ENCODE measurements at regions not wholly inside any gene's neighbourhood (a gene's known extent, or its start where the extent isn't known, plus 50 kb on each side); places are given as distances from the start of the nearest gene placed in this dataset.

DNA sequence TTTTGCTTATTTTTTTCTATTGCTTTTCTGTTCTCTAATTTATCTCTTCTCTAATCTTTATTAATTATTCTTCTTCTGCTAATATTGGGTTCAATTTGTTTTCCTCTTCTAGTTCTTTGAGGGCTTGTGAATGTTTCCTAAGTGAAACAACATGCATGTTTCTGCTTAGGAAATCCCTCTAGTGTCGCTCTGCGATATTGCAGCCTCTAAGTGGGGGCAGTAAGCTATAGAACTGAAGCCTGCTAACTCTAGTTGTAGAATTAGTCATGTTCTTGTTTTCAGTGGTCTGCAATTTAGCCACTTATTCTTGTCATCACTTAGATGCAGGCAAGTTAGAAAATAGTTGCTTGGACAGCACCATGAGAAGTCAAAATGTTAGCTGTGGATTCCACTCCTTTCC is 222.6 kb downstream of the SPIN4 start:
- H3K79me2 ChIP-seq (ENCODE audit: low read length): no peaks in the 10 kb centered on the region
- no peaks in the 10 kb centered on the region for H3K36me3 ChIP-seq (replicated peaks; ENCODE audit: low read depth, low read length)
- H3K27ac ChIP-seq (ENCODE audit: low read length): no peak overlapping the region
- H3K4me1 ChIP-seq (ENCODE audit: low read length): no peaks in the 10 kb centered on the region
- no peak overlapping the region for H3K4me2 ChIP-seq (ENCODE audit: low read length)
- TF ChIP-seq EZH2phosphoT487 (IDR thresholded peaks at IDR 0.05; ENCODE audit: low read depth): no peak
- TF ChIP-seq, protein P1, sequence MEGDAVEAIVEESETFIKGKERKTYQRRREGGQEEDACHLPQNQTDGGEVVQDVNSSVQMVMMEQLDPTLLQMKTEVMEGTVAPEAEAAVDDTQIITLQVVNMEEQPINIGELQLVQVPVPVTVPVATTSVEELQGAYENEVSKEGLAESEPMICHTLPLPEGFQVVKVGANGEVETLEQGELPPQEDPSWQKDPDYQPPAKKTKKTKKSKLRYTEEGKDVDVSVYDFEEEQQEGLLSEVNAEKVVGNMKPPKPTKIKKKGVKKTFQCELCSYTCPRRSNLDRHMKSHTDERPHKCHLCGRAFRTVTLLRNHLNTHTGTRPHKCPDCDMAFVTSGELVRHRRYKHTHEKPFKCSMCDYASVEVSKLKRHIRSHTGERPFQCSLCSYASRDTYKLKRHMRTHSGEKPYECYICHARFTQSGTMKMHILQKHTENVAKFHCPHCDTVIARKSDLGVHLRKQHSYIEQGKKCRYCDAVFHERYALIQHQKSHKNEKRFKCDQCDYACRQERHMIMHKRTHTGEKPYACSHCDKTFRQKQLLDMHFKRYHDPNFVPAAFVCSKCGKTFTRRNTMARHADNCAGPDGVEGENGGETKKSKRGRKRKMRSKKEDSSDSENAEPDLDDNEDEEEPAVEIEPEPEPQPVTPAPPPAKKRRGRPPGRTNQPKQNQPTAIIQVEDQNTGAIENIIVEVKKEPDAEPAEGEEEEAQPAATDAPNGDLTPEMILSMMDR (IDR thresholded peaks at IDR 0.05; ENCODE audit: low read depth, low read length): peak; percentile 45; the same call in 1 of the 2 replicates
- H3K27me3 ChIP-seq (ENCODE audit: low read depth, low read length): no peaks in the 10 kb centered on the region
- H3K9me3 ChIP-seq (ENCODE audit: insufficient read depth, low read length): no peaks in the 10 kb centered on the region
- H3K4me3 ChIP-seq (ENCODE audit: low read length): no peak overlapping the region
- no peaks in the 10 kb centered on the region for H4K20me1 ChIP-seq (ENCODE audit: insufficient read depth, low read length)
- no peak overlapping the region for H3K9ac ChIP-seq (ENCODE audit: low read length)
- H2AFZ ChIP-seq (ENCODE audit: low read depth, low read length): no peak overlapping the region

DNA sequence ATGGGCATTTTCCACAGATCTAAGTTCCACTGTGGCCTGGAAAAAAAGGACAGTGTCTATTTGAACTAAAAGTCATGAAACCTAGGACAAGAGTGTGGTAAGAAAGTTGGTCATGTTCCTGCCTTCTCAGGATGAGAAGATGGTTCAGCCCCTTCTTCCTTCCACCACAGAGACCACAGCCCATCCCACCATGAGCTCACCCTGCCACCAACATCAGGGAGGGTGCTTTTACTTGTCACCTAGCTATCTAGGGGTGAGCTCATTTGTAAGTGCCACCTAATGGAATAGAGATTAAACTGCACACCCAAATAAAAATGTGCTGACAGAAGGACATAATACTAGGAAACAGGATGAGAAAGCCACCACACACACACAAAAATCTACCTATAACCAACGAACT is 235.9 kb downstream of the SPIN4 start:
- Histone ChIP-seq H3K27me3 (ENCODE audit: low read depth, low read length) (no peaks in the 10 kb centered on the region), H3K27ac (ENCODE audit: low read length) (no peak overlapping the region), H3K4me1 (ENCODE audit: low read length) (no peaks in the 10 kb centered on the region), H3K9ac (ENCODE audit: low read length) (no peak overlapping the region), H3K4me2 (ENCODE audit: low read length) (no peak overlapping the region), H2AFZ (ENCODE audit: low read depth, low read length) (no peak overlapping the region), H4K20me1 (ENCODE audit: insufficient read depth, low read length) (no peaks in the 10 kb centered on the region), H3K36me3 (replicated peaks; ENCODE audit: low read depth, low read length) (no peaks in the 10 kb centered on the region), H3K79me2 (ENCODE audit: low read length) (no peaks in the 10 kb centered on the region), H3K9me3 (ENCODE audit: insufficient read depth, low read length) (no peaks in the 10 kb centered on the region), H3K4me3 (ENCODE audit: low read length) (no peak overlapping the region)
- TF ChIP-seq EZH2phosphoT487 (IDR thresholded peaks at IDR 0.05; ENCODE audit: low read depth): no peak
- TF ChIP-seq, protein P1 (IDR thresholded peaks at IDR 0.05; ENCODE audit: low read depth, low read length): no peak

DNA sequence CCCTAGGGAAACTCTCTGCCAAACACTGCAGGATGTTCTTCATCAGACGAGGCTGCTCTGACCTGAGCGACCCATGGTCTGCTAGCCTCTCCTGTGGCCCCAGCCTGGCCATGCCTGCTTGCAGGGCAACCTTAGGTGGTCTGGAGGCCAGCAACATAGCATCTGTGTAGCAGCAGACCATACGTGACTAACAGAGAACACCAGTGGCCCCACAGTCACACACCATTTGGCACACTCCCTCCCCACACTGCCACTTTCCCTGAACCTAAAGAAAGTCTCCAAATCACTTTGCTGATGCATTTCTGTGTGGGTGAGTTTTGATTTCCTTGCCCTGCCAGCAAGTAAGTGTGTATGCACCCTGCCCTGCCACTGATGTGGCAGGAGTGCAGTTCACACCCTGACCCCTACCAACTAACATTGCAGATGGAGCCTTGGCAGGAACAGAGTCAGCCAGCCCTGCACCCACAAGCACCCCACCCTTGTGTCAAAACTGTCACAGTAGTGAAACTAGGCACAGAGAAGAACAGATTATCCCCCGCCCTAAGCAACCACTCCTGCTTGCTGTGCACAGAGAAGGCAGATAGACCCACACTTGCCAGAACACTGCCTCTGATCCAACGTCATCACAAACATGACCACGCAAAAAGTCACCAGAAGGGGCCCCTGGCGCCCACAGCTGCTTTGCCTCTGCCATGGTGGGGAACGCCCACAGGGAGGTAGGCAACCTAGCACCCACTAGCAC is 249.1 kb downstream of the SPIN4 start:
- TF ChIP-seq, protein P1 (IDR thresholded peaks at IDR 0.05; ENCODE audit: low read depth, low read length): no peak
- no peak for TF ChIP-seq EZH2phosphoT487 (IDR thresholded peaks at IDR 0.05; ENCODE audit: low read depth)
- H4K20me1 ChIP-seq (ENCODE audit: insufficient read depth, low read length): no peaks in the 10 kb centered on the region

DNA sequence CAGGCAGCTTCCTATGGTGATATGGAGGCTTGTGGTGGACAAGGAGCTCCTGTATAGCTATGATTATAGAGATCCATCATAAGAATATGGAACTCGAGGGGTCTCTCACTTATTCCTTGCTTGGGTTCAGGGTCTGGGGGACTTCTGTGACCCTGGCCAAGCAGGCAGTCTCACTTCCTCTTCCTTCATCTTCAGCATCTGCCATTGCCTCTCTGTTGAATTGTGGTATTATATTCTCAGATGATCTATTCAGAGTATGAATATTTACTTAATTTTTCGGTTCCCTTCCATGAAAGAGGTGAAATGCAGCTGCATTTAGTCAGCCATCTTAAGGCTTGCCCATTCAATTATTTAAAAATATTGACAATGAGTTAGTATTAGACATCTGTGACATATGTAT is 292.9 kb downstream of the SPIN4 start:
- no peak overlapping the region; the same call in none of the 2 replicates for H2AFZ ChIP-seq (ENCODE audit: low read depth, low read length)
- peaks cover 8% of the 10 kb centered on the region for H3K36me3 ChIP-seq (replicated peaks; ENCODE audit: low read depth, low read length)
- no peak overlapping the region; the same call in 1 of the 2 replicates for H3K9ac ChIP-seq (ENCODE audit: low read length)
- peak overlapping the region; percentile 44 for H3K4me2 ChIP-seq (ENCODE audit: low read length)
- H3K4me1 ChIP-seq (ENCODE audit: low read length): peaks cover 25% of the 10 kb centered on the region
- no peaks in the 10 kb centered on the region for H3K9me3 ChIP-seq (ENCODE audit: insufficient read depth, low read length)
- H4K20me1 ChIP-seq (ENCODE audit: insufficient read depth, low read length): no peaks in the 10 kb centered on the region
- TF ChIP-seq, protein P1 (IDR thresholded peaks at IDR 0.05; ENCODE audit: low read depth, low read length): no peak
- TF ChIP-seq EZH2phosphoT487 (IDR thresholded peaks at IDR 0.05; ENCODE audit: low read depth): no peak
- H3K4me3 ChIP-seq (ENCODE audit: low read length): no peak overlapping the region
- no peaks in the 10 kb centered on the region for H3K79me2 ChIP-seq (ENCODE audit: low read length)
- H3K27me3 ChIP-seq (ENCODE audit: low read depth, low read length): no peaks in the 10 kb centered on the region
- peak overlapping the region; percentile 67 for H3K27ac ChIP-seq (ENCODE audit: low read length)

More for the DNA sequence above, 249.1 kb downstream of the SPIN4 start:
- Histone ChIP-seq H3K4me3 (ENCODE audit: low read length) (no peak overlapping the region), H3K27me3 (ENCODE audit: low read depth, low read length) (no peaks in the 10 kb centered on the region), H3K9me3 (ENCODE audit: insufficient read depth, low read length) (no peaks in the 10 kb centered on the region), H3K4me2 (ENCODE audit: low read length) (no peak overlapping the region), H3K27ac (ENCODE audit: low read length) (no peak overlapping the region), H3K4me1 (ENCODE audit: low read length) (no peaks in the 10 kb centered on the region), H3K36me3 (replicated peaks; ENCODE audit: low read depth, low read length) (no peaks in the 10 kb centered on the region), H3K9ac (ENCODE audit: low read length) (no peak overlapping the region), H3K79me2 (ENCODE audit: low read length) (no peaks in the 10 kb centered on the region), H2AFZ (ENCODE audit: low read depth, low read length) (no peak overlapping the region)
